ENCODE measurements at regions not wholly inside any gene's neighbourhood (a gene's known extent, or its start where the extent isn't known, plus 50 kb on each side); places are given as distances from the start of the nearest gene placed in this dataset.

DNA sequence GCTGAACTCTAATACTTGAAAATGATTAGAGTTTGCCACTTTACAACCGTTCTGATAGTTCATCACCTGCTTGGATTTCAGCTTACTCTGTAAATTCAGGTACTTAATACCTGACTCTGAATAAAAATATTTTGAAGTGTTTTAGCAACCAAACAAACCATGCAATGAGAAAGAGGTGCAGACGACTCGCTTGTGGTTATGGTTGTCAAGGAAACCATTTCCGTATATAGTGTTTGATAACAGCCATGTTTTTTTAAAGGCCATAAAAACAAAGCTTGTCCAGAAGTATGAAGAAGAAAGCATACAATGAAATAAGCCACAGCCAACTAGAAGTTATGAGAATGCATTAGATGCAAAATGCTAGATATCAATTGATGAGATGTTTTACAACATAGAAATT is 167.2 kb upstream of the HMCN1 start:
- TF ChIP-seq, protein P1, sequence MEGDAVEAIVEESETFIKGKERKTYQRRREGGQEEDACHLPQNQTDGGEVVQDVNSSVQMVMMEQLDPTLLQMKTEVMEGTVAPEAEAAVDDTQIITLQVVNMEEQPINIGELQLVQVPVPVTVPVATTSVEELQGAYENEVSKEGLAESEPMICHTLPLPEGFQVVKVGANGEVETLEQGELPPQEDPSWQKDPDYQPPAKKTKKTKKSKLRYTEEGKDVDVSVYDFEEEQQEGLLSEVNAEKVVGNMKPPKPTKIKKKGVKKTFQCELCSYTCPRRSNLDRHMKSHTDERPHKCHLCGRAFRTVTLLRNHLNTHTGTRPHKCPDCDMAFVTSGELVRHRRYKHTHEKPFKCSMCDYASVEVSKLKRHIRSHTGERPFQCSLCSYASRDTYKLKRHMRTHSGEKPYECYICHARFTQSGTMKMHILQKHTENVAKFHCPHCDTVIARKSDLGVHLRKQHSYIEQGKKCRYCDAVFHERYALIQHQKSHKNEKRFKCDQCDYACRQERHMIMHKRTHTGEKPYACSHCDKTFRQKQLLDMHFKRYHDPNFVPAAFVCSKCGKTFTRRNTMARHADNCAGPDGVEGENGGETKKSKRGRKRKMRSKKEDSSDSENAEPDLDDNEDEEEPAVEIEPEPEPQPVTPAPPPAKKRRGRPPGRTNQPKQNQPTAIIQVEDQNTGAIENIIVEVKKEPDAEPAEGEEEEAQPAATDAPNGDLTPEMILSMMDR (IDR thresholded peaks at IDR 0.05; ENCODE audit: low read depth, low read length, poor library complexity, severe bottlenecking) = no peak
- no peak for TF ChIP-seq EZH2phosphoT487 (IDR thresholded peaks at IDR 0.05; ENCODE audit: borderline replicate concordance, low read length)
